Astrocyte (in vitro differentiated cells and primary cell): ENCODE measurements at regions not wholly inside any gene's neighbourhood (a gene's known extent, or its start where the extent isn't known, plus 50 kb on each side); places are given as distances from the start of the nearest gene placed in this dataset.

Experiments used
- EZH2 ChIP-seq: IDR thresholded peaks from 2 replicates; pipeline ENCODE4 v1.6.1; 2012; ENCODE audit warnings: mild to moderate bottlenecking, low read length, inconsistent platforms; ENCODE audit not compliant: insufficient read depth
- TF ChIP-seq, protein P1 (sequence below): IDR thresholded peaks from 2 replicates; pipeline ENCODE4 v1.5.1; 2011; ENCODE audit warnings: low read depth, mild to moderate bottlenecking, inconsistent platforms, low read length, moderate library complexity; ENCODE audit not compliant: insufficient read depth

DNA sequence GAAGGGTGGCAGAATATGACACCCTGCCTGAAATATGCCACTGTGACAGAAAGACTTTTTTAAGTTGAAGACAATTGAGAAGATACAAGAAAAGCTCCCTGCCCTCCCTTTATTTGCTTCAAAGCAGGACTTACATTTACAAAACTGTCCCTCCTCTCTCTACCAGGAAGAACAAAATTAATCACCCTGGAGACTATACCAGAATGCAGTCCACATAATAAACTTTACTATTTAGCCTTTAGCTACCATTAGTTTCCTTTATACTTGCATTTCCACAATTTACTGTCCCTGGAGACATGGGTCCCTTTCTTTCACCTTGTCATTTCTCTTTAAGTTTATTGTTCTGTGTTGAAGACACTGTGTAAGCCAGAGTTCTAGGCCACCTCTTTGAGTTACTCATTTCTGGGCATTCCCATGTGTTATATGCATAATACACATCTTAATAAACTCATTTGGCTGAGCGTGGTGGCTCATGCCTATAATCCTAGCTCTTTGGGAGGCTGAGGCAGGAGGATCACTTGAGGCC, 238.8 kb downstream of the RFC3 start:
- TF ChIP-seq, protein P1, sequence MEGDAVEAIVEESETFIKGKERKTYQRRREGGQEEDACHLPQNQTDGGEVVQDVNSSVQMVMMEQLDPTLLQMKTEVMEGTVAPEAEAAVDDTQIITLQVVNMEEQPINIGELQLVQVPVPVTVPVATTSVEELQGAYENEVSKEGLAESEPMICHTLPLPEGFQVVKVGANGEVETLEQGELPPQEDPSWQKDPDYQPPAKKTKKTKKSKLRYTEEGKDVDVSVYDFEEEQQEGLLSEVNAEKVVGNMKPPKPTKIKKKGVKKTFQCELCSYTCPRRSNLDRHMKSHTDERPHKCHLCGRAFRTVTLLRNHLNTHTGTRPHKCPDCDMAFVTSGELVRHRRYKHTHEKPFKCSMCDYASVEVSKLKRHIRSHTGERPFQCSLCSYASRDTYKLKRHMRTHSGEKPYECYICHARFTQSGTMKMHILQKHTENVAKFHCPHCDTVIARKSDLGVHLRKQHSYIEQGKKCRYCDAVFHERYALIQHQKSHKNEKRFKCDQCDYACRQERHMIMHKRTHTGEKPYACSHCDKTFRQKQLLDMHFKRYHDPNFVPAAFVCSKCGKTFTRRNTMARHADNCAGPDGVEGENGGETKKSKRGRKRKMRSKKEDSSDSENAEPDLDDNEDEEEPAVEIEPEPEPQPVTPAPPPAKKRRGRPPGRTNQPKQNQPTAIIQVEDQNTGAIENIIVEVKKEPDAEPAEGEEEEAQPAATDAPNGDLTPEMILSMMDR = no peak
- no peak for TF ChIP-seq EZH2
